ENCODE measurements at regions not wholly inside any gene's neighbourhood (a gene's known extent, or its start where the extent isn't known, plus 50 kb on each side); places are given as distances from the start of the nearest gene placed in this dataset.

- 59 to 82% (median 74%) methylated on average over 13 to 14 of the region's 14 CpGs for WGBS, 5 donors
- DNase-seq = no peak
These were observed 125.8 kb upstream of the STX18 start for GRCh38 chr4:4667622-4668081.

GRCh38 chr4:4666693-4667621 lies 125.1 kb upstream of the STX18 start:
- H3K9me3 ChIP-seq = no peaks in the 10 kb centered on the region
- H3K27ac ChIP-seq = no peak overlapping the region
- no peak for TF ChIP-seq CTCF (IDR thresholded peaks at IDR 0.05 in 8 of 11, conservative IDR thresholded peaks at IDR 0.05 in 3 of 11)
- no peak for TF ChIP-seq POLR2AphosphoS5 (IDR thresholded peaks at IDR 0.05)
- no peak for TF ChIP-seq POLR2A (IDR thresholded peaks at IDR 0.05)
- peaks cover 0 to 7% (median 0%) of the 10 kb centered on the region in 6 donors for H3K4me1 ChIP-seq
- no peaks in the 10 kb centered on the region for H3K36me3 ChIP-seq
- intact Hi-C loops (cut with DNase I; ENCODE audit: low total_unique reads) = no loop called here
- DNase-seq = no peak
- WGBS, 5 donors = 66 to 78% (median 76%) methylated on average over 14 of the region's 14 CpGs
- no peak overlapping the region for H3K4me3 ChIP-seq
- no peaks in the 10 kb centered on the region for H3K27me3 ChIP-seq (replicated peaks in 1 of 7)

More at GRCh38 chr4:4667622-4668081, 125.8 kb upstream of the STX18 start:
- Histone ChIP-seq H3K9me3 (no peaks in the 10 kb centered on the region), H3K4me1 (peaks cover 0 to 7% (median 0%) of the 10 kb centered on the region in 6 donors), H3K27ac (no peak overlapping the region), H3K27me3 (replicated peaks in 1 of 7) (no peaks in the 10 kb centered on the region), H3K4me3 (no peak overlapping the region), H3K36me3 (no peaks in the 10 kb centered on the region)
- TF ChIP-seq POLR2AphosphoS5 (IDR thresholded peaks at IDR 0.05) (no peak), CTCF (IDR thresholded peaks at IDR 0.05 in 8 of 11, conservative IDR thresholded peaks at IDR 0.05 in 3 of 11) (no peak), POLR2A (IDR thresholded peaks at IDR 0.05) (no peak)
- intact Hi-C loops (cut with DNase I; ENCODE audit: low total_unique reads) = no loop called here

- intact Hi-C loops (cut with DNase I; ENCODE audit: low total_unique reads) = no loop called here
- no peak for DNase-seq
- Histone ChIP-seq H3K9me3 (no peaks in the 10 kb centered on the region), H3K36me3 (no peaks in the 10 kb centered on the region), H3K4me1 (peaks cover 0 to 7% (median 0%) of the 10 kb centered on the region in 6 donors), H3K27ac (no peak overlapping the region), H3K27me3 (replicated peaks in 1 of 7) (no peaks in the 10 kb centered on the region), H3K4me3 (no peak overlapping the region)
- no peak for TF ChIP-seq POLR2A (IDR thresholded peaks at IDR 0.05)
- TF ChIP-seq CTCF (IDR thresholded peaks at IDR 0.05 in 8 of 11, conservative IDR thresholded peaks at IDR 0.05 in 3 of 11) = no peak
- no peak for TF ChIP-seq POLR2AphosphoS5 (IDR thresholded peaks at IDR 0.05)
- 91 to 95% (median 93%) methylated on average over 7 of the region's 7 CpGs for WGBS, 5 donors
These were observed 124.3 kb upstream of the STX18 start for GRCh38 chr4:4666187-4666586.

- Histone ChIP-seq H3K4me3 (no peak overlapping the region), H3K27me3 (replicated peaks in 1 of 7) (no peaks in the 10 kb centered on the region), H3K36me3 (no peaks in the 10 kb centered on the region), H3K27ac (no peak overlapping the region), H3K9me3 (no peaks in the 10 kb centered on the region), H3K4me1 (peaks cover 0 to 7% (median 0%) of the 10 kb centered on the region in 6 donors)
- intact Hi-C loops (cut with DNase I; ENCODE audit: low total_unique reads) = no loop called here
- WGBS, 5 donors = 90 to 100% (median 91%) methylated on average over 5 of the region's 5 CpGs
- no peak for DNase-seq
- no peak for TF ChIP-seq POLR2A (IDR thresholded peaks at IDR 0.05)
- TF ChIP-seq POLR2AphosphoS5 (IDR thresholded peaks at IDR 0.05) = no peak
- no peak for TF ChIP-seq CTCF (IDR thresholded peaks at IDR 0.05 in 8 of 11, conservative IDR thresholded peaks at IDR 0.05 in 3 of 11)
These were observed 122.4 kb upstream of the STX18 start for GRCh38 chr4:4664234-4664633.

Measured in spleen (tissue), 11 donors.